AG20443 (cell line): ENCODE measurements at regions not wholly inside any gene's neighbourhood (a gene's known extent, or its start where the extent isn't known, plus 50 kb on each side); places are given as distances from the start of the nearest gene placed in this dataset.
"Not testable (repeated sequence)": the region's sequence is repeated elsewhere in the genome, so short reads cannot be mapped to it uniquely, and the experiment has no call there.

Source experiments
- DNase-seq: peaks from one replicate; pipeline ENCODE4 v3.0.0; 2012; ENCODE audit warnings: low spot score, mixed read lengths

GRCh38 chr3:144749536-144750253, 778.1 kb downstream of the DIPK2A start:
- DNase-seq: not testable (repeated sequence)

GRCh38 chr3:144754076-144754783, 782.6 kb downstream of the DIPK2A start:
- DNase-seq: no peak

- no peak for DNase-seq
Measured at GRCh38 chr3:144756704-144757440, 785.2 kb downstream of the DIPK2A start.

GRCh38 chr3:144760831-144761230, 789.2 kb downstream of the DIPK2A start:
- DNase-seq: no peak

- DNase-seq: no peak
Measured at GRCh38 chr3:144762091-144762490, 790.5 kb downstream of the DIPK2A start.

- no peak for DNase-seq
Measured at GRCh38 chr3:144763878-144764454, 792.3 kb downstream of the DIPK2A start.

- no peak for DNase-seq
Measured at GRCh38 chr3:144770281-144770680, 798.7 kb downstream of the DIPK2A start.

- DNase-seq: peak; percentile 12
Measured at GRCh38 chr3:144770915-144771351, 799.3 kb downstream of the DIPK2A start.

- DNase-seq: peak; percentile 42
Measured at GRCh38 chr3:144771381-144771870, 799.8 kb downstream of the DIPK2A start.

GRCh38 chr3:144772372-144772771, 800.7 kb downstream of the DIPK2A start:
- no peak for DNase-seq

GRCh38 chr3:144773350-144773749, 801.7 kb downstream of the DIPK2A start:
- DNase-seq: no peak

GRCh38 chr3:144774897-144775296, 803.3 kb downstream of the DIPK2A start:
- DNase-seq: peak; percentile 41

GRCh38 chr3:144775551-144775950, 803.9 kb downstream of the DIPK2A start:
- DNase-seq: no peak

- no peak for DNase-seq
Measured at GRCh38 chr3:144777906-144778305, 806.3 kb downstream of the DIPK2A start.

- no peak for DNase-seq
Measured at GRCh38 chr3:144791034-144791433, 819.4 kb downstream of the DIPK2A start.

- DNase-seq: no peak
Measured at GRCh38 chr3:144801890-144802289, 830.3 kb downstream of the DIPK2A start.

GRCh38 chr3:144809380-144809779, 837.8 kb downstream of the DIPK2A start:
- no peak for DNase-seq

GRCh38 chr3:144810160-144810559, 838.5 kb downstream of the DIPK2A start:
- DNase-seq: no peak

GRCh38 chr3:144815655-144816054, 844.0 kb downstream of the DIPK2A start:
- no peak for DNase-seq

GRCh38 chr3:144816323-144816722, 844.7 kb downstream of the DIPK2A start:
- DNase-seq: no peak

GRCh38 chr3:144818973-144819372, 847.4 kb downstream of the DIPK2A start:
- no peak for DNase-seq

- not testable (repeated sequence) for DNase-seq
Measured at GRCh38 chr3:144820232-144820631, 848.6 kb downstream of the DIPK2A start.
